ENCODE measurements at regions not wholly inside any gene's neighbourhood (a gene's known extent, or its start where the extent isn't known, plus 50 kb on each side); places are given as distances from the start of the nearest gene placed in this dataset.

GRCh38 chr6:145137425-145137824 is 597.9 kb downstream of the EPM2A start:
- no peak overlapping the region for H3K27ac ChIP-seq (ENCODE audit: low read depth, low read length, poor library complexity, severe bottlenecking)
- H3K4me1 ChIP-seq (ENCODE audit: insufficient read depth, low read length, severe bottlenecking), result no peaks in the 10 kb centered on the region
- H3K4me3 ChIP-seq (ENCODE audit: low read depth, low read length, poor library complexity, severe bottlenecking), result no peak overlapping the region
- TF ChIP-seq CTCF (IDR thresholded peaks at IDR 0.05; ENCODE audit: low read length) (peak; percentile 34), EZH2 (IDR thresholded peaks at IDR 0.05; ENCODE audit: borderline replicate concordance, low read length) (no peak)
- no peaks in the 10 kb centered on the region for H3K27me3 ChIP-seq (ENCODE audit: insufficient read depth, low read length)
- H3K4me2 ChIP-seq (ENCODE audit: low read length), result no peak overlapping the region
- no peak overlapping the region for H2AFZ ChIP-seq (ENCODE audit: low read length)
- H3K9me3 ChIP-seq (ENCODE audit: low read length), result no peaks in the 10 kb centered on the region
- H3F3A ChIP-seq (ENCODE audit: insufficient read depth, low read length), result no peaks in the 10 kb centered on the region
- no peaks in the 10 kb centered on the region for H4K20me1 ChIP-seq (ENCODE audit: insufficient read depth, low read length)
- no peaks in the 10 kb centered on the region for H3K36me3 ChIP-seq (ENCODE audit: insufficient read depth, low read length)
- H3K9me2 ChIP-seq (ENCODE audit: low read depth, low read length), result no peaks in the 10 kb centered on the region
- no peak overlapping the region for H3K9ac ChIP-seq (ENCODE audit: low read length)
- H3K79me2 ChIP-seq (ENCODE audit: insufficient read depth, low read length), result no peaks in the 10 kb centered on the region

- no peak overlapping the region for H3K27ac ChIP-seq (ENCODE audit: low read depth, low read length, poor library complexity, severe bottlenecking)
- H3K9me3 ChIP-seq (ENCODE audit: low read length), result no peaks in the 10 kb centered on the region
- H3K4me2 ChIP-seq (ENCODE audit: low read length), result no peak overlapping the region
- H3K9me2 ChIP-seq (ENCODE audit: low read depth, low read length), result no peaks in the 10 kb centered on the region
- H3K36me3 ChIP-seq (ENCODE audit: insufficient read depth, low read length), result no peaks in the 10 kb centered on the region
- H4K20me1 ChIP-seq (ENCODE audit: insufficient read depth, low read length), result no peaks in the 10 kb centered on the region
- no peak for TF ChIP-seq CTCF (IDR thresholded peaks at IDR 0.05; ENCODE audit: low read length)
- no peak for TF ChIP-seq EZH2 (IDR thresholded peaks at IDR 0.05; ENCODE audit: borderline replicate concordance, low read length)
- no peaks in the 10 kb centered on the region for H3F3A ChIP-seq (ENCODE audit: insufficient read depth, low read length)
- no peak overlapping the region for H3K4me3 ChIP-seq (ENCODE audit: low read depth, low read length, poor library complexity, severe bottlenecking)
- H3K9ac ChIP-seq (ENCODE audit: low read length), result no peak overlapping the region
- no peak overlapping the region for H2AFZ ChIP-seq (ENCODE audit: low read length)
- H3K4me1 ChIP-seq (ENCODE audit: insufficient read depth, low read length, severe bottlenecking), result no peaks in the 10 kb centered on the region
- H3K79me2 ChIP-seq (ENCODE audit: insufficient read depth, low read length), result no peaks in the 10 kb centered on the region
- no peaks in the 10 kb centered on the region for H3K27me3 ChIP-seq (ENCODE audit: insufficient read depth, low read length)
Measured at GRCh38 chr6:145138469-145139139, 596.7 kb downstream of the EPM2A start.

DNA sequence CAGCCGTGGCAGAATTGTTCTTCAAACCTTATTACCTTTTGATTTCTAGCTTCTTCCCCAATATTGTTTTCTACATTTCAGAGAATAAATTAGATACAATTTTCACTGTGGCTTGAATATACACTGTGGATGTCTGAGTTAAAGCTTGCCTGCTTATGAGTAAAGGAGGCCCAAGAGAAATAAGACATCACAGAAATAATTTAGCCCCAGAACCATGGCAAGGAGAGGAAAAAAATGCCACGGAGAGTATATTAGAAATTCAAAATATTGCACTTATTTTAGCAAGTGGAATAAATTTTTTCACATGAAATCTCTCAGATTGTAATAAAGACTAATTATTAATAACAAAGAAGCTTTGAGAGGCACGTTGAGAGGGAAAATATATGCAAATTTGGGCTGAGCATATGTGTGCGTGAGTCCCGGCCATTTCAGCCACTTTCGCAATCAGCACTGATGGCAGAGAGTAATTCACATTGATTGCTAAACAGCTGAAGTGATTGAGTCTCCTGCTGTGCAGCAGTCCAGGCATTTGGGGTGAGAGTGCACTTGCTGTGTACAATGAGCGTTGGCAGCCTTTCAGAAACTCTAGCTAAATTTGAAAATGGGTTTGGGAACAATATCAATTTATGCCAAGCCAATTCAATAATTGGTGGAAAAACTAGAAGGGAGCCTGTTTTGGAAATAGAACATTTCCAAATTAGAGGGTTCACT is 596.0 kb downstream of the EPM2A start:
- Histone ChIP-seq H3K27me3 (ENCODE audit: insufficient read depth, low read length) (no peaks in the 10 kb centered on the region), H3K27ac (ENCODE audit: low read depth, low read length, poor library complexity, severe bottlenecking) (no peak overlapping the region), H3K79me2 (ENCODE audit: insufficient read depth, low read length) (no peaks in the 10 kb centered on the region), H3K36me3 (ENCODE audit: insufficient read depth, low read length) (no peaks in the 10 kb centered on the region), H3K9ac (ENCODE audit: low read length) (no peak overlapping the region), H3K4me1 (ENCODE audit: insufficient read depth, low read length, severe bottlenecking) (no peaks in the 10 kb centered on the region), H3F3A (ENCODE audit: insufficient read depth, low read length) (no peaks in the 10 kb centered on the region), H3K9me3 (ENCODE audit: low read length) (no peaks in the 10 kb centered on the region), H3K9me2 (ENCODE audit: low read depth, low read length) (no peaks in the 10 kb centered on the region), H4K20me1 (ENCODE audit: insufficient read depth, low read length) (no peaks in the 10 kb centered on the region), H3K4me2 (ENCODE audit: low read length) (no peak overlapping the region), H2AFZ (ENCODE audit: low read length) (no peak overlapping the region), H3K4me3 (ENCODE audit: low read depth, low read length, poor library complexity, severe bottlenecking) (no peak overlapping the region)
- TF ChIP-seq EZH2 (IDR thresholded peaks at IDR 0.05; ENCODE audit: borderline replicate concordance, low read length) (no peak), CTCF (IDR thresholded peaks at IDR 0.05; ENCODE audit: low read length) (no peak)

Measured in OCI-LY1 (cell line).